HG03196 (cell line): ENCODE measurements at regions not wholly inside any gene's neighbourhood (a gene's known extent, or its start where the extent isn't known, plus 50 kb on each side); places are given as distances from the start of the nearest gene placed in this dataset.

Experiments
- ATAC-seq: cut with Tn5 transposase; IDR thresholded peaks from one replicate; pipeline ENCODE4 v1.9.1; 2021; ENCODE audit not compliant: unreplicated experiment

DNA sequence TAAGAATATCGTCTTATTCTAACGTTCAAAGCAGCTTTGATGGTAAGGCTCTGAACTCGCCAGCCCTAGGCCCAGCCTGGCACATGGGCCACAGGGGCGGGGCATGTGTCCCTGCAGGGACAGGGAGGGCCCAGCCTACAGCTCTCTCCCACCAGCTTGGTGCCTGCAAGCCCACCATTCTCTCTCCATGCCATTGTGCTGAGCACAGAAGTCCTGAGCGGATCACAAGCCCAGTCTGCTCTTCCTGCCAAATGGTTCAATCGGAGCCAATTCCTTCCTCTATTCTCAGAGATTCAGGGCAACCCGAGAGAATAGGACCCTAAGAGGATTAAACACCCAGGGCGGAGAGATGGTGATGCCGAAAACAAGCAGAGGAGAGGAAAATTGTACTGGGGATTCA is 50.3 kb upstream of the APCDD1 start:
- ATAC-seq = no peak
